H1 (cell line): ENCODE measurements at regions not wholly inside any gene's neighbourhood (a gene's known extent, or its start where the extent isn't known, plus 50 kb on each side); places are given as distances from the start of the nearest gene placed in this dataset.

Source experiments
- ASH2L ChIP-seq: fragments of 200-600, 300-600 bp; sonication (generic); IDR thresholded peaks from one replicate; pipeline ENCODE4 v1.7.1; 2017; ENCODE audit warnings: low read length
- YY1 ChIP-seq: IDR thresholded peaks from 2 replicates; pipeline ENCODE4 v1.6.1; 2011; ENCODE audit warnings: low read depth, mild to moderate bottlenecking, low read length

DNA sequence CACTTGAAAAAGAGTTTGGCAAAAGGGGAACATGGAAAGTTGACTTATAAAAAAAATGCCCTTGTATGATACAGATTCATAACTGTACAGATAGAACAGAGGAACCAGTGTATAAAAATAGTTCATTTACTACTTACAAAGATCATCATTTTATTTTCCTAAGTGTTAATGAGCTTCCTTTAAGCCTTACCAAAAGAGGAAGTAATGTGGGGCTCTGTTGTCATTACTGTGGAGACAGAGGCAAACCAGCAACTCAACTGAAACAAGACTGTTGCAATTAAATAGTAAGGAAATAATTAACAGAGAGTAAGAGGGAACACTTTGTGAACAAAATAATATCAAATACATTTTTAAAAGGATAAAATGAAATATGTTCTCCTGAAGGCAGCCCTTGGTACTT is 526.2 kb upstream of the ADARB2 start (continued):
- no peak for TF ChIP-seq YY1
- TF ChIP-seq ASH2L: no peak
- TF ChIP-seq, all 59 proteins: peak for 0
